Mesendoderm (in vitro differentiated cells): ENCODE measurements at regions not wholly inside any gene's neighbourhood (a gene's known extent, or its start where the extent isn't known, plus 50 kb on each side); places are given as distances from the start of the nearest gene placed in this dataset.

Source experiments
- DNase-seq: peaks from one replicate; pipeline ENCODE4 v3.0.0; 2013
- H2AK5ac ChIP-seq: 2 replicates; pipeline ENCODE4 v1.6.1; 2013; ENCODE audit warnings: low read length, inconsistent platforms
- H2BK120ac ChIP-seq: 2 replicates; pipeline ENCODE4 v1.6.1; 2013; ENCODE audit warnings: low read depth, mild to moderate bottlenecking, low read length, moderate library complexity, mixed read lengths
- H2BK15ac ChIP-seq: replicated peaks from 2 replicates; pipeline ENCODE4 v1.6.1; 2013; ENCODE audit warnings: low read depth, mild to moderate bottlenecking, moderate library complexity
- H2BK5ac ChIP-seq: 2 replicates; pipeline ENCODE4 v1.6.1; 2013; ENCODE audit warnings: low read length, inconsistent platforms
- H3K18ac ChIP-seq: 2 replicates; pipeline ENCODE4 v1.6.1; 2013; ENCODE audit warnings: mild to moderate bottlenecking, low read length, mixed read lengths
- H3K23ac ChIP-seq: one replicate; pipeline ENCODE4 v1.6.1; 2013; ENCODE audit warnings: low read length
- H3K27ac ChIP-seq: 2 replicates; pipeline ENCODE4 v1.5.1; 2013; ENCODE audit warnings: low read depth, mild to moderate bottlenecking, inconsistent platforms, low read length, moderate library complexity
- H3K27me3 ChIP-seq: 2 replicates; pipeline ENCODE4 v1.6.1; 2013; ENCODE audit warnings: low read length, control low read depth, mild to moderate bottlenecking, inconsistent platforms; ENCODE audit not compliant: insufficient read depth, poor library complexity
- H3K36me3 ChIP-seq: 2 replicates; pipeline ENCODE4 v1.6.1; 2013; ENCODE audit warnings: low read length, inconsistent platforms; ENCODE audit not compliant: control insufficient read depth, insufficient read depth
- H3K4ac ChIP-seq: one replicate; pipeline ENCODE4 v1.6.1; 2013; ENCODE audit warnings: low read depth, mild to moderate bottlenecking, low read length, moderate library complexity
- H3K4me1 ChIP-seq: 2 replicates; pipeline ENCODE4 v1.6.1; 2013; ENCODE audit warnings: low read depth, low read length, inconsistent platforms; ENCODE audit not compliant: control insufficient read depth
- H3K4me2 ChIP-seq: 2 replicates; pipeline ENCODE4 v1.6.1; 2013; ENCODE audit warnings: low read length
- H3K4me3 ChIP-seq: 2 replicates; pipeline ENCODE4 v1.5.1; 2013; ENCODE audit warnings: mild to moderate bottlenecking, low read length
- H3K56ac ChIP-seq: one replicate; pipeline ENCODE4 v1.6.1; 2013; ENCODE audit warnings: low read length
- H3K79me1 ChIP-seq: 2 replicates; pipeline ENCODE4 v1.6.1; 2013; ENCODE audit warnings: low read length, inconsistent platforms
- H3K79me2 ChIP-seq: 2 replicates; pipeline ENCODE4 v1.6.1; 2013; ENCODE audit warnings: mild to moderate bottlenecking, low read length; ENCODE audit not compliant: control insufficient read depth, insufficient read depth
- H3K9ac ChIP-seq: 2 replicates; pipeline ENCODE4 v1.6.1; 2013; ENCODE audit warnings: low read length, inconsistent platforms
- H4K5ac ChIP-seq: one replicate; pipeline ENCODE4 v1.6.1; 2013; ENCODE audit warnings: low read length
- H4K8ac ChIP-seq: one replicate; pipeline ENCODE4 v1.6.1; 2013; ENCODE audit warnings: low read depth, mild to moderate bottlenecking, control low read depth, low read length, moderate library complexity
- WGBS: extraction: QIAGEN DNeasy Blood & Tissue Kit; methylation state at CpG from one replicate; pipeline ENCODE4 v1.1.7; 2013; ENCODE audit warnings: low lambda C conversion rate, missing lambda C conversion rate; ENCODE audit not compliant: insufficient coverage; ENCODE audit errors: extremely low coverage; 5-methylcytosine and 5-hydroxymethylcytosine counted together

GRCh38 chr9:91138760-91139159 lies 223.0 kb downstream of the AUH start:
- Histone ChIP-seq H3K9ac (no peak overlapping the region), H3K56ac (no peak overlapping the region), H3K4me3 (no peak overlapping the region), H3K18ac (no peak overlapping the region), H3K27me3 (no peaks in the 10 kb centered on the region), H3K4me1 (no peaks in the 10 kb centered on the region), H3K4ac (no peak overlapping the region), H3K79me1 (no peaks in the 10 kb centered on the region), H2BK5ac (no peak overlapping the region), H4K8ac (no peak overlapping the region), H3K4me2 (no peak overlapping the region), H3K79me2 (no peaks in the 10 kb centered on the region), H3K27ac (no peak overlapping the region), H2AK5ac (no peak overlapping the region), H2BK120ac (no peak overlapping the region), H4K5ac (no peak overlapping the region), H3K23ac (no peak overlapping the region), H2BK15ac (no peak overlapping the region), H3K36me3 (no peaks in the 10 kb centered on the region)
- DNase-seq = no peak
- no CpG with 5 or more reads among the region's 5 CpGs for WGBS

GRCh38 chr9:91141407-91141965 lies 220.2 kb downstream of the AUH start:
- no peaks in the 10 kb centered on the region for H3K4me1 ChIP-seq
- WGBS = no CpG with 5 or more reads among the region's 3 CpGs

GRCh38 chr9:91143162-91143561 lies 218.6 kb downstream of the AUH start:
- H3K23ac ChIP-seq = no peak overlapping the region
- no peak for DNase-seq

More at GRCh38 chr9:91141407-91141965, 220.2 kb downstream of the AUH start:
- H3K23ac ChIP-seq = no peak overlapping the region
- no peak overlapping the region for H2BK120ac ChIP-seq
- no peak overlapping the region for H3K4ac ChIP-seq
- H3K79me2 ChIP-seq = no peaks in the 10 kb centered on the region
- H3K36me3 ChIP-seq = no peaks in the 10 kb centered on the region
- no peak overlapping the region for H2BK15ac ChIP-seq
- H3K18ac ChIP-seq = no peak overlapping the region
- H3K56ac ChIP-seq = no peak overlapping the region
- H4K8ac ChIP-seq = no peak overlapping the region
- no peak overlapping the region for H3K4me3 ChIP-seq
- no peaks in the 10 kb centered on the region for H3K27me3 ChIP-seq
- DNase-seq = no peak
- no peak overlapping the region for H3K27ac ChIP-seq
- no peaks in the 10 kb centered on the region for H3K79me1 ChIP-seq
- H3K9ac ChIP-seq = no peak overlapping the region
- no peak overlapping the region for H4K5ac ChIP-seq
- no peak overlapping the region for H2AK5ac ChIP-seq
- H3K4me2 ChIP-seq = no peak overlapping the region
- H2BK5ac ChIP-seq = no peak overlapping the region

GRCh38 chr9:91143642-91144041 lies 218.1 kb downstream of the AUH start:
- Histone ChIP-seq H2AK5ac (no peak overlapping the region), H3K23ac (no peak overlapping the region), H2BK120ac (no peak overlapping the region), H2BK5ac (no peak overlapping the region), H4K5ac (no peak overlapping the region), H3K79me2 (no peaks in the 10 kb centered on the region), H3K56ac (no peak overlapping the region), H3K27ac (no peak overlapping the region), H4K8ac (no peak overlapping the region), H3K18ac (no peak overlapping the region), H3K4me1 (no peaks in the 10 kb centered on the region), H3K36me3 (no peaks in the 10 kb centered on the region), H3K27me3 (no peaks in the 10 kb centered on the region), H2BK15ac (no peak overlapping the region), H3K79me1 (no peaks in the 10 kb centered on the region), H3K4me3 (no peak overlapping the region), H3K4me2 (no peak overlapping the region), H3K9ac (no peak overlapping the region), H3K4ac (no peak overlapping the region)
- WGBS = no CpG with 5 or more reads among the region's 3 CpGs
- DNase-seq = no peak

More at GRCh38 chr9:91143162-91143561, 218.6 kb downstream of the AUH start:
- no CpG with 5 or more reads among the region's 5 CpGs for WGBS
- Histone ChIP-seq H3K9ac (no peak overlapping the region), H2BK120ac (no peak overlapping the region), H3K79me1 (no peaks in the 10 kb centered on the region), H3K36me3 (no peaks in the 10 kb centered on the region), H3K4me2 (no peak overlapping the region), H3K4ac (no peak overlapping the region), H3K4me3 (no peak overlapping the region), H3K4me1 (no peaks in the 10 kb centered on the region), H4K8ac (no peak overlapping the region), H3K79me2 (no peaks in the 10 kb centered on the region), H2BK15ac (no peak overlapping the region), H3K56ac (no peak overlapping the region), H2BK5ac (no peak overlapping the region), H2AK5ac (no peak overlapping the region), H3K18ac (no peak overlapping the region), H3K27me3 (no peaks in the 10 kb centered on the region), H3K27ac (no peak overlapping the region), H4K5ac (no peak overlapping the region)

DNA sequence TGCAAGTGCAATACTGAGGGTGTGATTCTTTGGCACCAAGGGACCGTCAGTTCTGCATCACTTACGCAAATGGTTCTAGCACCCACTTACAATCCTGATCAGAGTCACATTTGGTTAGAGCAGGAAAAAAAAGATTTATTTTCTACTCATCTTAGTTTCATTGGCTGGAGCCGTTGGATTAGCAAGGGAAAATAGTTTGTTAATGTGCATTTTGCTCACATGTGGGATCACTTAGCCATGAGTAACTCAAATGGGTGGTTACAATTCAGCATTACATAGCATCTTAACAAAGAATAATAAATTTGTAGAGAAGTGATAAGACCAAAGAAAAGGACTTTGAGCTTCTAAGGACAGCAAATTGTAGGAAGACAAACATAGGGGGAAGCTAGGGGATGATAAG lies 216.9 kb downstream of the AUH start:
- no CpG with 5 or more reads among the region's 3 CpGs for WGBS
- Histone ChIP-seq H2AK5ac (no peak overlapping the region), H3K23ac (no peak overlapping the region), H3K79me2 (no peaks in the 10 kb centered on the region), H2BK5ac (no peak overlapping the region), H3K4me3 (no peak overlapping the region), H2BK120ac (no peak overlapping the region), H3K27me3 (no peaks in the 10 kb centered on the region), H4K8ac (no peak overlapping the region), H4K5ac (no peak overlapping the region), H3K36me3 (no peaks in the 10 kb centered on the region), H3K4me1 (no peaks in the 10 kb centered on the region), H3K9ac (no peak overlapping the region), H3K18ac (no peak overlapping the region), H2BK15ac (no peak overlapping the region), H3K4ac (no peak overlapping the region), H3K56ac (no peak overlapping the region), H3K79me1 (no peaks in the 10 kb centered on the region), H3K4me2 (no peak overlapping the region), H3K27ac (no peak overlapping the region)
- DNase-seq = no peak

DNA sequence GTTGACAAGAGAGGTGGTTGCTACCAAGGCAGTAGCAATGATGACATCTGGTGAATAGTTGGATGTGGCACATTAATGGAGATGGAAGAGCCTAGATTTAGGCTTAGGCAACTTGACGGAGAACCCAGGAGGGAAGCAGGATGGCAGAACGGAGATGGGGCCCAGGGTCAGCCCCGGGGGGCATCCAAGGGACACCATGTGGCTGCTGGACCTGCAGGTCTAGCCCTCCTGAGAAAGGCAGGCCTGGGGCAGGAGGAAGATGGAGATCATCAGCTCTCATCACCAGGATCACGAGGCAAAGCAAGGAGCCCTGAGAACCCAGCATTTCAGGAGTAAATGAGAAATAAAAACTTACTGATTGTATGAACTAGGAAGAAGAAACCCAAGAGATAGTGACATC lies 216.2 kb downstream of the AUH start:
- H3K4me2 ChIP-seq = no peak overlapping the region
- no peak overlapping the region for H3K56ac ChIP-seq
- no peaks in the 10 kb centered on the region for H3K79me1 ChIP-seq
- no peak overlapping the region for H3K9ac ChIP-seq
- H3K18ac ChIP-seq = no peak overlapping the region
- H3K27me3 ChIP-seq = no peaks in the 10 kb centered on the region
- no peaks in the 10 kb centered on the region for H3K36me3 ChIP-seq
- H2BK120ac ChIP-seq = no peak overlapping the region
- no peak for DNase-seq
- no peak overlapping the region for H4K5ac ChIP-seq
- no peak overlapping the region for H3K4ac ChIP-seq
- H3K27ac ChIP-seq = no peak overlapping the region
- H4K8ac ChIP-seq = no peak overlapping the region
- H2BK15ac ChIP-seq = no peak overlapping the region
- no peaks in the 10 kb centered on the region for H3K79me2 ChIP-seq
- no peak overlapping the region for H2AK5ac ChIP-seq
- H3K4me1 ChIP-seq = no peaks in the 10 kb centered on the region
- no peak overlapping the region for H3K4me3 ChIP-seq
- no CpG with 5 or more reads among the region's 4 CpGs for WGBS
- H3K23ac ChIP-seq = no peak overlapping the region
- H2BK5ac ChIP-seq = no peak overlapping the region
